ENCODE measurements at regions not wholly inside any gene's neighbourhood (a gene's known extent, or its start where the extent isn't known, plus 50 kb on each side); places are given as distances from the start of the nearest gene placed in this dataset.
"Not testable (repeated sequence)": the region's sequence is repeated elsewhere in the genome, so short reads cannot be mapped to it uniquely, and the experiment has no call there.

DNA sequence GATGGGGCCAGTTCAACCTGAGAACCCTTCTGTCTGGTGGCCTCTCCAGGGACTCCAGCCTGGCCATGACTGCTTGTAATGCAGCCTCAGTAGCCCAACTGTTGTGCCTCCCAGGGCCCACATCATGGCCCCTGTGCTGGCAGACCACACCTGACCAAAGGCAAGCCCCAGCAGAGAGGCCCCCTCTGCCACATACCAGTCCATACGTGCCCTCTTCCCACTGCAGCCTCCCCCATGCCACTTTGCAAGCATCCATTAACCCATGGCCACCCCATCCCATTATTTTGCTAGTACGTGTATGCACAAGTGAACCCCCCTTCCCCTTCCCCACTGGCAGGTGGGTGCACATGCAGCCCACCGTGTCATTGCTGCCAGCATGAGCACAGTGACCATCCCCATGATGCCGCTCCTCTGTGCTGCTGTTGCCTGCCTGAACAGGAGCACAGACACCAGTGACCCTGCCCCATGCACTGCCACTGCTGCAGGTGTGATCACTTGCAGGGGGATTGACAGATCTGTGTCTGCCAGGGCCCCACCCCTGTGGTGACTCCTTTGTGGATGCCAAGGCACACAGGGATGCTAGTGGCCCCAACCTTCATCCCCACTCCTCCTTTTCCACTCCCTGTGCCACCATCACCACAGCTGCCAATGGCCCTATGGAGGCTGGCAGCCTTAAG is 330.0 kb upstream of the DSEL start:
- no peak for DNase-seq

DNA sequence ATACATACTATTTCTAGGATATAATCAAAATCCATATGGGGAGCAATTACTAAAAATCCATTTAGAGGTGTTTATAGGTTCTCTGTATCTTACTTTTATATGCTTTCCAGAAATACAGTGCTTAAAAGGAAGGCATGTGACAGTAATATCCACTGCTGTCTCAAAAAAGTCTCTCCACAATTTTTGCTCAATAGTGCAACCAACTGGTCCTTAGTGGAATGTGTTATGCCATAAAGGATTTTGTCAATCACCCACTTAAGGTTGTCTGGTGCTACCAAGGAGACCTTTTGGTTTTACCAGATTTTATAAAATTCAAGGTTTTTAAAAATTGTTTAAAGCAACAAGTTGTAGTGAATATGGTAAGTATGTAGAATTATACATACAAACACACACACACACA is 328.5 kb upstream of the DSEL start:
- no peak for DNase-seq

DNA sequence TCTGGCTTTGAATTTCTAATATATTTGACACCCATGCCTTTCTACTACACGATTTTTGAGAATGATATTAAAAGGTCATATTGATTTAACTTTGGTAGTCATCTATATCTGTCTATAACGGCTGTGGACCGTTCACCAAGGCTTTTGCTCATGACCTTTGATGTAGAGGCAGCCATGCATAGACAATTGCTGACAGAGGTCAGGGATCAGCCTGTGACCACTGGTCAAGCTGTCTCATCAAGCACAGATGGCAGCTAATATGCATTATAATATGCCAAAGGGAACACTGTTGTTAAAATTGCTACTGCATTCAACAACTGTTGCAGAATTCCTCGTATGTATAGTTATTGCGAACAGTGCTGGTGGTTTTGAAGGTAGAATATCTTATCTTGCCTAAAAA is 323.9 kb upstream of the DSEL start:
- no peak for DNase-seq

DNA sequence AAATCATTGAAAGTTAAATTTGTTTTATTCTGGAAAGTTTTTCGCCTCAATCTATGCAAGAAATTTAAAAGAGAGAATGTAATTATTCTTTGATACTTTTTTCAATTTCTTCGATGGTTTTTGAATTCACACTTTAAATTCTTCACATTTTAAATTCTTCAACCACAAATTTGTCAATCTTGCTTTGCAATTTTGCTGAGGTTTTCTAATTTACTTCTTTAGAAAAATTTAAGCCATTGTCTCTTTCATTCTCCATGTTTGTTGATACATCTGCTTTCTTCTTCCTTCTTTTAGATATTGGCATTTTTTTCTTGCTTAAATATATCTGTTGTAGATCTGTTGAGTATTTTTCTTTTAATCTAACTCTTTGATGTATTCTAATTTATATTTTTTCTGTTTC is 301.9 kb upstream of the DSEL start:
- no peak for DNase-seq

DNA sequence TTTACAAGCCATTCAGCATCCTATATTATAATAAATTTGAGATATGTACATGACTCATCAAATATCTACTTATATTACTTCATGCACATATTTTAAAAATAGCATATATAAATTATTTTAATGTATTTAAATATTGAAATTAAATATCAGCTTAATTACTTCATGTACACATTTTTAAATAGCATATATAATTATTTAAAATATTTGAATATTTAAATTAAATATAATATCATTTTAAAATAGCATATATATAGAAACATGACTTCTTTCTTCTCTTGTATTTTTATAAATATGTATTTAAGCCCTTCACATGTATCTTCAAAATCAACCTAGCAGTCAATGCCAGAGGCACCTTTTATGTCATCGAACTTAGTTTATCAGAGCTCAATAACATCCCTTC is 298.8 kb upstream of the DSEL start:
- no peak for DNase-seq

DNA sequence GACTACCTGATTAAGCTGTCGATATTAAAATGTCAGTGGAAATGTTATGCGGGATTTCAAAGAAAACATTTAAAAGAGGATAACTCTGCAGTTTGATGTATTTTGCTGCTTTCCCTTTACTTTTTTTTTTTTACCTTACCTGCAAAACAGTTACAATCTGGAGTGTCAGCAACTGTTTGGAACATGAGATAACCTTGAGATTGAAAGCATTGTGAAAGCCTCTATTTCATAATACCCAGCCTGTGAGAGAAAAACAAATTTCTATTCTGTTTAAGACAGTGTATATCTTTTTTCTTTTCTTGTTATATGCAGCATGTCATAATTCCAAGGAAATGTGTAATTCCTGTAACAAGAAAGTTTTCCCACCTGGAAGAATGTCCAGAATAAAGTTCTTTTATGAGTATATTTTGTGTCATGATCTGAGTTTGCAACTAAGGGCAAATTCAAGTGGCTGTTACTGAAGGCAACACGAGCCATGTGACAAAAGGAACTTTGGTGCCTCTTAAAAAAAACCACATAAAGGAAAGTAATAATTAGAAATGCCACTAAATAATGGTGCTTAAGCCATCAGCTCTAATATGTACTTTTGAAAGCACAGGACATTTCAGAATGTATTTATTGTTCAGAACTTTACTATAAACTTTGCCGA is 297.0 kb upstream of the DSEL start:
- DNase-seq, result no peak

DNA sequence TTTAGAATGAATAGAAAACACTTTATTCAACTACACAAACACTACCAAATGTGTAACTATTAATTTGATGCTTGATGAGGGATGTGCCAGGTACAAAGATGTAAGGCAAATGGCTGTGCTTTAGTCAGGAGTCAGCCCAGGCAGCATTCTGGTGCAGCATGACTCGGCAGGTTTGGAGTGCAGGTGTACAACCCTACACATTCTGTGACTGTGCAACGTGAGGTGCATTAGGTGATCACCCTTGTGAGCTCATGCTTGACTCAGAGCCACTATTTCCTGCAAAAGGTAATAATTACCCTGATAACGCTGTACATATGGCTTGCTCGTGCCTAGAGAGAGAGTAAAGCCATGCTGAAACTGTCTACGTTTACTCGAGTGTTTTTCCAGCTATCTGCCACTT is 288.7 kb upstream of the DSEL start:
- DNase-seq, result no peak

DNA sequence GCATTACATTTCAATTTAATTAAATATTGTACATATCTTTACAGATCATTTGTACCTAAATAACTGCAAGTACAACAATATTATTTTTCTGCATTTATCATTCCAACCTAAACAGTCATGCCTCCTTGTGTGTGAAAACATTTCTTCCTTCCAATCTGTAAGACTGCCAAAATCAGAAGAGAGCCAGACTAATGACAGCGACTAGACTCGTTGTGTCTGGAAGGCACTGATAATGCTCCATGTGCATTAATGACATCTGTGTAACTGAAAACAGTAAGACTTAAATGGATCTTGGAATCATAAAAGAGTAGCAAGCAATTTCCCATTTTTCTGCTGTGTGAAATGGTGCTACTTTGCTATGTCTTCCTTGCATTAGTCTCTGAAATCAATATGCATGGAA is 278.0 kb upstream of the DSEL start:
- DNase-seq, result peak; percentile 87

DNA sequence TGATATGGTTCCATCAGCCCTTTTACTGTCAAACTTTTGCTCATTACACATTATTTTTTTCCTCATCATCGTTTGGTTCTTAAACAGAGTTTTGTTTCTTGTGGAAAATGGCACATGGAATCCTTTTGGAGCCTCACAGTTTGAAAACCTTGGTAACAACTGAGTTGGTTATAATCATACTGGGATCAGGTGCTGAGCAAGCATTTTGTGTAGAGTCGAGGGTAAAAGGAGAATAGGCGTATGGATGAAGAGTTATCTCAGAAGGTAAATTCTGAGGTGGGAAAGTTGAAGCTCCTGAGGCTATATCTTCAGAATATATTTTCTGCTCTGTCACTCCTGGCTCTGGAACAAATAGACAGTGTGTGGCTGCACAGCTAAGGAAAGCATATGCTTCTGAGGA is 274.0 kb upstream of the DSEL start:
- no peak for DNase-seq

DNA sequence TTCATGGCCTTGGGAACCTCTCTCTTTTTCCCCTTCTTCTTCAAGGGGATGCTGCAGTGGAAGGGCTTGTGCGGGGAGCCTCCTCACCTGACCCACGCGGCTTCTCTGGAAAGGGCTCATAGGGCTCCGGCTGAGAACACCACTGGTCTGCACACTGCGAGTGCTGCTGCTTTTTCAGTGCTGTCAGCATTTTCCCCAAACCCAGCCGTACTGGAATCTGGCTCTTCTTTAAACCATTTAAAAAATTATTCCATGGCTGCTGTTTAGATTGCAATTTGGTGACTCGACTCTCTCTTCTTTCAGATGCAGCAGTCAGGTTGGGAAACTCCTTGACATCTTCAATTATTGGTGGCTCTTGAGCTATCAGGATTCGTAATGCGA is 272.6 kb upstream of the DSEL start:
- DNase-seq, result no peak

DNA sequence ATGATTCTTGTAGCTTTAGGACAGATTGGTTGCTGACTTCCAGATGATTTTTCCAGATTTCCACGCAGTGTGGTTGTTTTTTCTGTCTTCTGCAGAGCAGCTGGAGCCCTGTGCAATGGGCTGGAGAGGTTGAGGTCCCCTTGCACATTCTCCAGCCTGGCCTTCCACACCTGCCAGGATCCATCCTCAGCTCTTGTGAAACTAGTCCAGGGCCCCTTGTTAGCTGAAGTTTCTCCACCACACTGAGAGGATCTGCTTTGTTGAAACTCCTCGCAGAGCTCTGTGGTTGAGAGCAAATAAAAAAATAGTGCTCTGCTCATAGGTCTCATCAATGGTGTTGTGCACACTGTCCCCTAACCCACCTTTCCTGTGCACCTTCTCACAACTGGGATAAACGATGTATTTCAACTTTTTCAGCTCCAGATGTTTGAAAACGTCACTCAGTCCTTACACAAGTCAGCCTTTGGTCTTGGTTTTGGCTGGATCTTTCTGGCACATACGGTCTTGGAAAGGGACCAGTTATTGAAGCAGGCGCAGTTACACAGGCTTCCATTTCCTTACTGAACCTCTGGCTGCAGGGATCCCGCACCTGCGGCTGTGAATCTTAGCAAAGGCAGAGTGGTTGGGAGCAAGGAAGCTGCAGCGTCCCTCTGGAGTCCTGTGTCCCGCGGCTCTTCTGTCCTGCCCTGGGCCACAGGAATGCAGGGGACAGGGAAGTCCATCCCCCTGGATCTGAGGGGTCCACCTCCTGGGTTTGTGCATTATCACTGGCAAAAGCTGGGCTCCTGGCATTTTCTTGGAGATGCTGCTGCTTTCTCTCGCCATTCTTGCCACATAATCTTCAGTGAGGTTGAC is 272.0 kb upstream of the DSEL start:
- no peak for DNase-seq

DNA sequence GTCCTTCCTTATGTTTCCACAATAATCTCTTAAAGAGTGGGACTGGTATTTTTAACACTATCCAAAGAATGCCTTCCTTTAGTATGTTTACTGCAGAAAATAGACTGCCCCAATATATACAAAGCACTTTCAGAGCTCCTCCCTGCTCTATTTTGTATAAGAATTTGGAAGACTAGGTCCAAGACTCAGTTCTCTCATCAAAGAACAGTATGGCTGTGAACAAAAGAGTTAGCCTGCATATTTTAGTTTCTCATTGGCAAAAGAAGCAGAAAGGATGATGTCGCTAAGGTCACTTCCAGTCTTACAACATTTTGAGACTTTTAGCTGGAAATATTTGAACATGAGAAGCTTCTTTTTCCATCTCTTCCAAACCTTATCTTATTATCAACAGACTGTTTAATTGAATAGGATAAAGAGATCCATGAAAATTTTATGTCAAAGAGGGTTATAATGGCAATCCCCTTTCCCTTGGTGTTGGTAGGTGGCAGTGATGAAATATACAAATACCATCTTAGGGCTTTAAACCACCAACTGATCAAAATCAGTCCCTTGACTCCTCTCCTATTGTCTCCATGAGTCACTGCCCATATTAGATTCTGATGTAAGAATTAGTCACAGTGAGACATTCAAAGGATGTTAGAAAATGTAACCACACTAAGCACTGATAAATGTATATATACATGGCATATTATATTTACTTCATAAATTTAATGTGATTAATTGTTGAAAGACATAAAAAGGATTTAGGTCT is 266.9 kb upstream of the DSEL start:
- DNase-seq, result peak; percentile 96

DNA sequence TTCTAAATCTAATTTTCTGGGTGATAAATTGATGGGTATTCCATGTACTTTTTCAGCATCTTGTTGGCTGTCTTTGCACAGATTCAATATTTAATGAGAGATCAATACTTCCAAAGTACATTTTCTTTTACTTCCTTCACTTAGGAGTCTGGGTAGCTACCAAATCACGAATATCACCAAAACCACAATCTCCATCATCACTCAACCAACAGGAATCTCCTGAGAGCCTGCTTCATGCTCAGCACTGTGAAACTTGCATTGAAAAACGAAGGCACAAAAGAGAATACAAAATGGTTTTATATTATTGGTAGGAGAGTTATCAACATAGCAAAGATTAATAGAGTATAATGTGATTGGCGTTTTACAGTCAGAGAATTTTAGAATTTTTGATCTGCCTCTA is 261.5 kb upstream of the DSEL start:
- DNase-seq, result peak; percentile 22

DNA sequence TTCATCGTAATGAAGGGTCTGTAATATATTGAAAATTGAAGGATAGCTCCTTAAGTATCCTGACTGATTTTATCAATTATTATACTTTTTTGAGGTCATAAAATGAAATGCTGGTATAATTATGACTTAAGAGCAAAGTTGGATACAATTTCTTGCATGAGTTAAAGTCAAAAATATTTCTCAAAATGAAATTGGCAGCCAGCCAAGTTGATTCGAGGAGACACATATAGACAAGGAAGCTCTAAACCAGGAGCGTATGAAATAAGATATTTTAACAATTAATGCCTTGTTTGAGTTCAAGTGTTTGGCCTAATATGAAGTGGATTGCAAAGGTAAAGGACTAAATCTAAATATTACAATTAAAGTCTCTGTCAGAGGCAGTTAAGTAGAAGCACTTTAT is 260.4 kb upstream of the DSEL start:
- DNase-seq, result peak; percentile 68

DNA sequence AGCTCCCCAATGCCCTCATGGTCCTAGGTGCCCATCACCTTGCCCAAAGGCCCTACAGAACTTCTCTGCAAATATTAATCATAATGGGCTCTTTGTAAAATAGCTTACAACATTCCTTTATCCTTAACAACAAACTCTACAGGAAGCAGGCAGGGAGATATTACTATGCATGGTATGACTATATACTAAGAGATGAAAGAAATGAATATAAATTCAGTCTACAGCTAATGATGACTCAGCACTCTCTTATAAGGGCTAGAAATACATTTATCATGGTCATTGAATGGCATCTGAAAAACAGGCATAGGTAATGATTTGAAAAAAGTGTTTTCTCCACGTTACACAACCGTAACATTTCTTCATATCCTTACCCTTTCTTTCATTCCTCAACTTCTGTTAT is 254.8 kb upstream of the DSEL start:
- peak; percentile 78 for DNase-seq

DNA sequence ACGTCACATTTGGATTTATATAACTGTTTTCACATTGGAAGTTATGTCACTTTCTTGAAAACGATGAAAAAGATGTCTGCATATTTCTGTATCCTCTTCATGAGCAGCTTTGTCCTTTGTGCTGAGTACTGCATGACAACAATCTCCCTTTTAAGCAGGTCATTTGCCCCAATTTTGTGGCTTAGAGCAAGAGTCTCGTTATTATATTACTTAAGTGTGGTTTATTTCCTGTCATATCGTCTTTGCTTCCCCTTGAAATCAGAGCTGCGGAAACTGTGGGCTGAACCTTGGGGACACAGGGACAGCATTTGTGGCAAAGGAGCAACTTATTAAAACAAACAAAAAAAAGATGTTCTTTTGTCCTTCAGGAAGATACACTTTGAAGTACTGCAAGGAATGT is 254.0 kb upstream of the DSEL start:
- no peak for DNase-seq

DNA sequence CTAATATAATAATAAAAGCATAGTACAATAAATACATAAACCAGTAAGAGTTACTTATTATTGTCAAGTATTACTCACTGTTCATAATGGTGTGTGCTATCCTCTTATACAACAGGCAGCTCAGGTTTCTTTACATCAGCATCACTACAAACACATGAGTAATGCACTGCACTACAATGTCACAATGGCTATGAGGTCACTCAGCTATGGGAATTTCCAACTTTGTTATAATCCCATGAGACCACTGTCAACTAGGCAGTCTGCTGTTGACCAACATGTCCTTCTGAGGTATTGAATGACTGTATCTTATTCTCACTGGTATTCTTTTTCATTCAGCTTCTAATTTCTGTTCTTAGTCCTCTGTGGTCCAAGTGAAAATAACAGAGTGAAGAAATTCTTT is 250.4 kb upstream of the DSEL start:
- peak; percentile 76 for DNase-seq

DNA sequence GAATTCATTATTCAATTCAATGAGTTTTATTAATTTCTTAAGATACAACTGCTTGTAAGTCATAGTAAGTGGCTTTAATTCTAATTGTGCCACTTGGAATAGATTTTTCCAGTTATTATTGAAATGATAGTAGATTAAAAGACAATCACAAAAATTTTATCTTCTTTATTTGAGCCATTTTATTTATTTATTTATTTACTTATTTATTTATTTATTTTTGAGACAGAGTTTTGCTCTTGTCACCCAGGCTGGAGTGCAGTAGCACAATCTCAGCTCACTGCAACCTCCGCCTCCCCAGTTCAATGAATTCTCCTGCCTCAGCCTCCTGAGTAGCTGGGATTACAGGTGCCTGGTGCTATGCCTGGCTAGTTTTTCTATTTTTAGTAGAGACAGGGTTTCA is 235.7 kb upstream of the DSEL start:
- not testable (repeated sequence) for DNase-seq

DNA sequence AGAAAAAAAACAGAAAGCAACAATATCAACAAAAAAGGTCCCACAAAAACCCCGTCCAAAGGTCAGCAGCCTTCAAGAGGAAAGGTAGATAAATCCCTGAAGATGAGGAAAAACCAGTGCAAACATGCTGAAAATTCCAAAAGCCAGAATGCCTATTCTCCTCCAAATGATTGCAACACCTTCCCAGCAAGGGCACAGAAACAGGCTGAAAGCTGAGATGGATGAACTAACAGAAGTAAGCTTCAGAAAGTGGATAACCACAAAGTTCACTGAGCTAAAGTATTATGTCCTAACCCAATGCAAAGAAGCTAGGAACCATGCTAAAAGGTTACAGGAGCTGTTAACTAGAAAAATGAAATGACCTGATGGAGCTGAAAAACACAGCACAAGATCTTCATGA is 226.4 kb upstream of the DSEL start:
- DNase-seq, result no peak

DNA sequence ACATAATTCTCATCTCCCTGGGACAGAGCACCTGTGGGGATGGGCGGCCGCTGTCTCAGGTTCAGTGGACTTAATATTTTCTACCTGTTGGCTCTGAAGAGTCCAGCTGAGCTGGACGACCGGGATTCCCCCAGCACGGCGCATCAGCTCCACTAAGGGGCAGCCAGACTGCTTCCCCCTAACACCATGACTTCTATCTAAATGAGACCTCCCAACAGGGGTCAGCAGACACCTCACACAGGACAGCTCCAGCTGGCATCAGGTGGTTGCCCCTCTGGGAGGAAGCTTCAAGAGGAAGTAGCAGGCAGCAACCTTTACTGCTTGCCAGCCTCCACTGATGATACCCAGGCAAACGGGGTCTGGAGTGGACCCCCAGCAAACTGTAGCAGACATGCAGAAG is 226.0 kb upstream of the DSEL start:
- no peak for DNase-seq

DNA sequence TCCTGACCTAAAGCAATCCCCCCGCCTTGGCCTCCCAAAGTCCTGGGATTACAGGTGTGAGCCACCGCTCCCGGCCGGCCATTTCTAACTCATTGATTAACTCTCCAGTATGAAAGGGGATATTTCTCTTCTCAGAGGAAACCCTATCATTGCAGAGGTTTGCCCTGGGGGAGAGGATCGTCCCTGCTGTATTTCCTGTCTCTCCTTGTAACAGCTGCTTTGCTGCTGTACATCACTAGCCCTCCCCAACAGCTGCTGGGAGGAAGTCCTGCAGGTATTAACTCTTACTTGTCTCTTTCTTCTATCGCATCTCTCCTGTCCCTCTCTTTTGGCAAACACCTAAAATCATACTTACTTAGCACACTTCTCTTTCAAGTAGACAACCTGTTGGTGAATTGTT is 219.0 kb upstream of the DSEL start:
- DNase-seq, result no peak

DNA sequence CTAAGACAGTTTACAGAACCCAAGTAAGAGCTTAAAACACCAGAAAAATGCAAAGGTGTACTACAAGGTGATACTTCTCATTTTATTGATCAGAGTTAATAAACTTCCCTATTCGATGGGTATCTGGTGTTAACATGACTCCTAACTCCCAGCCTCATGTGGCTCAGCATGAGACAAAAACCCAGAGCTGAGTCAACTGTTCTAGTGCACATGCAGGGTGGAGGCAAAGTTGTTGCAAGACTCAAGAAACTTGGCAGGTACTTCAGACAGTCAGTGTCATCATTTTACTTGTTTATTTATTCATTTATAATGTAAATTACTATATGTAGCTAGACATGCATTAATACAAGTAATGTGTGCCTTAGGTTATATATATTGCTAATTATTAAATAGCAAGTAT is 216.6 kb upstream of the DSEL start:
- peak; percentile 42 for DNase-seq

DNA sequence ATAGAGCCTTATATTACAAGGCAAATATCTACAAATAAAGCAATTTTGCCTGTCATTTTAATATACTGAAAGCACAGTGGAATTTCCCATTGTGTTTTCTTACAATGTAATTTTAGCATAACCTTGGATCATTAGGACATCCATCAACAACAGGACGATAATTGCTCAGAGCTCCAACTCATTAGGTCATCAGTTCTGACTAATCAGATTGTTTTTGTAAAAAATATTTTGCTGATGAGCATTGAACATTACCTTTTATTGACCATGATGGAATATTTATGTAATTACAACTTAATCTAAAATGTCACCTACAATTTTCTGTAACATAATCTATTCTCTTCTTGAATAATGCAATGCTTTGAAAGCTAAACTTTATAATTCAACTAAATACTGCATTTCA is 215.3 kb upstream of the DSEL start:
- peak; percentile 17 for DNase-seq
